GM12878 (cell line): ENCODE measurements at regions not wholly inside any gene's neighbourhood (a gene's known extent, or its start where the extent isn't known, plus 50 kb on each side); places are given as distances from the start of the nearest gene placed in this dataset.

Experiments used
- ATAC-seq: fragments of 200-7000 bp; cut with Tn5 transposase; 3 replicates; pipeline ENCODE4 v1.9.1; 2020; ENCODE audit warnings: mild to moderate bottlenecking, moderate library complexity
- BruUV-seq: library from RNA; stranded (reverse); fragments of 400-500 nt; replicated peaks from 2 replicates; lab custom pipeline; 2021; lab: Mats Ljungman, UMichigan
- CTCF ChIA-PET: fragments of 300-600 bp; sonication (Branson Sonifier 250); formaldehyde crosslinking; extraction: SDS; loops from one replicate; lab custom pipeline; 2021; ENCODE audit warnings: inconsistent platforms; lab: Yijun Ruan, JAX
- POLR2A ChIA-PET: fragments of 350-600 bp; formaldehyde crosslinking; extraction: SDS; loops from one replicate; lab custom pipeline; 2021; ENCODE audit warnings: inconsistent platforms; lab: Charles Lee
- RAD21 ChIA-PET: fragments of 300-600 bp; sonication (Branson Sonifier 250); formaldehyde crosslinking; loops from one replicate; lab custom pipeline; 2023; ENCODE audit warnings: antibody characterized with exemption; ENCODE audit not compliant: unreplicated experiment; lab: Charles Lee
- SMC1A ChIA-PET: fragments of 300-600 bp; sonication (Branson Sonifier 250); formaldehyde crosslinking; loops from one replicate; lab custom pipeline; 2023; ENCODE audit not compliant: unreplicated experiment, uncharacterized antibody; lab: Charles Lee
- DNase-seq: peaks from one replicate; pipeline ENCODE4 v3.0.0-alpha.2; 2011; ENCODE audit warnings: low read depth, low spot score
- FAIRE-seq: peaks from 3 replicates; lab custom pipeline; 2011; peaks lifted over from hg19 to GRCh38; lab: Jason Lieb, UNC
- H2AFZ ChIP-seq: 2 replicates; pipeline ENCODE4 v1.6.0; 2011; ENCODE audit warnings: low read depth, low read length, control low read depth; ENCODE audit not compliant: control insufficient read depth
- H3K27ac ChIP-seq: 2 replicates; pipeline ENCODE4 v1.5.1; 2011; ENCODE audit warnings: control low read depth; ENCODE audit not compliant: control insufficient read depth, insufficient read depth
- H3K27me3 ChIP-seq, 2 experiments: replicated peaks in 1 of 2; 2 replicates each; pipeline versions ENCODE4 v1.6.0 to v1.6.1; 2011; ENCODE audit warnings: low read length in 1 of 2; ENCODE audit not compliant: control insufficient read depth in 2 of 2, insufficient read depth in 2 of 2
- H3K36me3 ChIP-seq, 2 experiments: 2 replicates each; pipeline ENCODE4 v1.5.1; 2011; ENCODE audit warnings: low read length in 1 of 2; ENCODE audit not compliant: control insufficient read depth in 2 of 2, insufficient read depth in 2 of 2
- H3K4me1 ChIP-seq: 2 replicates; pipeline ENCODE4 v1.6.1; 2011; ENCODE audit warnings: mild to moderate bottlenecking, low read length, moderate library complexity, mixed read lengths; ENCODE audit not compliant: control insufficient read depth, insufficient read depth
- H3K4me2 ChIP-seq: 2 replicates; pipeline ENCODE4 v1.6.0; 2011; ENCODE audit warnings: control low read depth; ENCODE audit not compliant: control insufficient read depth, insufficient read depth
- H3K4me3 ChIP-seq: fragments of 200-600 bp; sonication (generic); 2 replicates; pipeline ENCODE4 v1.5.1; 2016
- H3K79me2 ChIP-seq: 2 replicates; pipeline ENCODE4 v1.6.0; 2011; ENCODE audit warnings: low read length; ENCODE audit not compliant: control insufficient read depth, insufficient read depth
- H3K9ac ChIP-seq: 2 replicates; pipeline ENCODE4 v1.8.0; 2011; ENCODE audit warnings: low read length, control low read depth, mixed read lengths; ENCODE audit not compliant: control insufficient read depth, insufficient read depth
- H3K9me3 ChIP-seq: replicated peaks from 3 replicates; pipeline ENCODE4 v1.5.1; 2011; ENCODE audit warnings: mild to moderate bottlenecking, low read length; ENCODE audit not compliant: control insufficient read depth, insufficient read depth
- H4K20me1 ChIP-seq: 2 replicates; pipeline ENCODE4 v1.6.0; 2011; ENCODE audit not compliant: control insufficient read depth, insufficient read depth
- ASH2L ChIP-seq: fragments of 300-600, 200-600 bp; sonication (generic); IDR thresholded peaks from 2 replicates; pipeline ENCODE4 v1.6.1; 2017; ENCODE audit warnings: low read depth, mild to moderate bottlenecking, borderline replicate concordance
- CHD2 ChIP-seq: IDR thresholded peaks from 2 replicates; pipeline ENCODE4 v1.6.1; 2011; ENCODE audit warnings: low read depth, low read length, improper control_type of control experiment, borderline replicate concordance
- MYC ChIP-seq: IDR thresholded peaks from 2 replicates; pipeline ENCODE4 v1.6.1; 2011; ENCODE audit warnings: mild to moderate bottlenecking, low read length, moderate library complexity, inconsistent platforms; ENCODE audit not compliant: insufficient read depth, insufficient replicate concordance, insufficient read length, severe bottlenecking
- NBN ChIP-seq: fragments of 450-650 bp; IDR thresholded peaks from 2 replicates; pipeline ENCODE4 v1.6.1; 2016
- NR2C1 ChIP-seq: fragments of 450-650 bp; IDR thresholded peaks from 2 replicates; pipeline ENCODE4 v1.6.1; 2017; ENCODE audit warnings: antibody characterized with exemption, mild to moderate bottlenecking, moderate library complexity
- SIN3A ChIP-seq: IDR thresholded peaks from 2 replicates; pipeline ENCODE4 v1.6.1; 2012; ENCODE audit warnings: low read depth, low read length, improper control_type of control experiment
- ZNF207 ChIP-seq: fragments of 450-650 bp; IDR thresholded peaks from 2 replicates; pipeline ENCODE4 v1.6.1; 2014; ENCODE audit warnings: antibody characterized with exemption, mild to moderate bottlenecking, borderline replicate concordance
- WGBS: methylation state at CpG from one replicate; pipeline ENCODE4 v1.1.6; 2016; ENCODE audit warnings: low lambda C conversion rate; ENCODE audit not compliant: insufficient replicate concordance, insufficient coverage; ENCODE audit errors: missing lambda C conversion rate; 5-methylcytosine and 5-hydroxymethylcytosine counted together
- in situ Hi-C: fragments of 300-500 bp; cut with MboI; formaldehyde crosslinking; loops from 9 replicates; pipeline ENCODE4 v1.14.3; 2018; ENCODE audit warnings: mixed read lengths
- intact Hi-C: fragments of 100-400 bp; cut with micrococcal nuclease; formaldehyde crosslinking; loops from one replicate; pipeline ENCODE4 v1.14.2; 2022; ENCODE audit not compliant: unreplicated experiment
- TF ChIP-seq, protein P1 (sequence below): IDR thresholded peaks from 2 replicates; pipeline ENCODE4 v1.6.1; 2012; ENCODE audit warnings: low read length, inconsistent platforms

DNA sequence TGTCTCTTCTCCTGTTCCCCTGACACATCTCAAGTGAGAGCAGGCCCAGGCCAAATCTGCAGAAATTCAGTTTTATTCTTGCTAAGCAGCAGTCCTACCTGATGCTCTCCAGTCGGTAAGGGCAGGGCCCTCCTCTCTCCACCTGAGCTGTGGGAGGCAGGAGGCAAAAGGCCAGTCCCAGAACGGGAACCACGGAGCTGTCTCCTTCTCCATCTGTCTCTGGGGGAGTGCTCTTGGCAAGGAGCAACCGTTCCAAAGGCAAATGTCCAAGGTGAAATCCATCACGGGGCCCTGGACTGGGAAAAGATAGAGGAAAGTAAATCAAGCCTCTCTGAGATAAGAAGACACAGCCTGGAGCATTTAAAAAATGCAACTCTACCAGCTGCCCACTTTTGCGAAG is 65.2 kb upstream of the CDON start:
- Histone ChIP-seq H2AFZ (no peak overlapping the region), H3K9me3 (no peaks in the 10 kb centered on the region), H3K4me2 (no peak overlapping the region), H3K4me3 (no peak overlapping the region), H3K4me1 (no peaks in the 10 kb centered on the region), H3K27me3 (no peaks in the 10 kb centered on the region; a peak in 1 of 4 replicates), H3K79me2 (no peaks in the 10 kb centered on the region), H3K27ac (no peak overlapping the region), H3K36me3 (no peaks in the 10 kb centered on the region), H3K9ac (no peak overlapping the region), H4K20me1 (no peaks in the 10 kb centered on the region)
- POLR2A ChIA-PET = no interaction called here
- FAIRE-seq (no peak), ATAC-seq (no peak), DNase-seq (no peak)
- intact Hi-C loops = no loop called here
- TF ChIP-seq NBN (no peak), MYC (no peak), ZNF207 (no peak), NR2C1 (no peak), SIN3A (no peak), ASH2L (no peak), CHD2 (no peak)
- TF ChIP-seq, protein P1, sequence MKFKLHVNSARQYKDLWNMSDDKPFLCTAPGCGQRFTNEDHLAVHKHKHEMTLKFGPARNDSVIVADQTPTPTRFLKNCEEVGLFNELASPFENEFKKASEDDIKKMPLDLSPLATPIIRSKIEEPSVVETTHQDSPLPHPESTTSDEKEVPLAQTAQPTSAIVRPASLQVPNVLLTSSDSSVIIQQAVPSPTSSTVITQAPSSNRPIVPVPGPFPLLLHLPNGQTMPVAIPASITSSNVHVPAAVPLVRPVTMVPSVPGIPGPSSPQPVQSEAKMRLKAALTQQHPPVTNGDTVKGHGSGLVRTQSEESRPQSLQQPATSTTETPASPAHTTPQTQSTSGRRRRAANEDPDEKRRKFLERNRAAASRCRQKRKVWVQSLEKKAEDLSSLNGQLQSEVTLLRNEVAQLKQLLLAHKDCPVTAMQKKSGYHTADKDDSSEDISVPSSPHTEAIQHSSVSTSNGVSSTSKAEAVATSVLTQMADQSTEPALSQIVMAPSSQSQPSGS = no peak
- no TSS peak for BruUV-seq
- SMC1A ChIA-PET = no interaction called here
- CTCF ChIA-PET = no interaction called here
- in situ Hi-C loops = no loop called here
- 19% methylated on average over 6 of the region's 6 CpGs for WGBS
- RAD21 ChIA-PET = interaction anchor here (1.1 kb wide), 1 partner anchor 187 kb away, joined by 3 read pairs; no protein-coding TSS in a partner anchor
